OCI-LY3 (cell line): ENCODE measurements at regions not wholly inside any gene's neighbourhood (a gene's known extent, or its start where the extent isn't known, plus 50 kb on each side); places are given as distances from the start of the nearest gene placed in this dataset.

Source experiments
- EZH2phosphoT487 ChIP-seq: fragments of 200-600 bp; shearing (Covaris generic); IDR thresholded peaks from 2 replicates; pipeline ENCODE4 v1.6.1; 2018; ENCODE audit warnings: antibody characterized with exemption, mixed run types, low read depth
- TF ChIP-seq, protein P1 (sequence below): fragments of 200-600, 300-600 bp; sonication (generic); IDR thresholded peaks from 2 replicates; pipeline ENCODE4 v1.5.1; 2014; ENCODE audit warnings: antibody characterized with exemption, low read length, low read depth

- TF ChIP-seq, protein P1, sequence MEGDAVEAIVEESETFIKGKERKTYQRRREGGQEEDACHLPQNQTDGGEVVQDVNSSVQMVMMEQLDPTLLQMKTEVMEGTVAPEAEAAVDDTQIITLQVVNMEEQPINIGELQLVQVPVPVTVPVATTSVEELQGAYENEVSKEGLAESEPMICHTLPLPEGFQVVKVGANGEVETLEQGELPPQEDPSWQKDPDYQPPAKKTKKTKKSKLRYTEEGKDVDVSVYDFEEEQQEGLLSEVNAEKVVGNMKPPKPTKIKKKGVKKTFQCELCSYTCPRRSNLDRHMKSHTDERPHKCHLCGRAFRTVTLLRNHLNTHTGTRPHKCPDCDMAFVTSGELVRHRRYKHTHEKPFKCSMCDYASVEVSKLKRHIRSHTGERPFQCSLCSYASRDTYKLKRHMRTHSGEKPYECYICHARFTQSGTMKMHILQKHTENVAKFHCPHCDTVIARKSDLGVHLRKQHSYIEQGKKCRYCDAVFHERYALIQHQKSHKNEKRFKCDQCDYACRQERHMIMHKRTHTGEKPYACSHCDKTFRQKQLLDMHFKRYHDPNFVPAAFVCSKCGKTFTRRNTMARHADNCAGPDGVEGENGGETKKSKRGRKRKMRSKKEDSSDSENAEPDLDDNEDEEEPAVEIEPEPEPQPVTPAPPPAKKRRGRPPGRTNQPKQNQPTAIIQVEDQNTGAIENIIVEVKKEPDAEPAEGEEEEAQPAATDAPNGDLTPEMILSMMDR, result no peak
- TF ChIP-seq EZH2phosphoT487, result no peak
Measured at GRCh38 chr2:145221516-145221915, 701.6 kb upstream of the ZEB2 start.
